ENCODE measurements at regions not wholly inside any gene's neighbourhood (a gene's known extent, or its start where the extent isn't known, plus 50 kb on each side); places are given as distances from the start of the nearest gene placed in this dataset.

DNA sequence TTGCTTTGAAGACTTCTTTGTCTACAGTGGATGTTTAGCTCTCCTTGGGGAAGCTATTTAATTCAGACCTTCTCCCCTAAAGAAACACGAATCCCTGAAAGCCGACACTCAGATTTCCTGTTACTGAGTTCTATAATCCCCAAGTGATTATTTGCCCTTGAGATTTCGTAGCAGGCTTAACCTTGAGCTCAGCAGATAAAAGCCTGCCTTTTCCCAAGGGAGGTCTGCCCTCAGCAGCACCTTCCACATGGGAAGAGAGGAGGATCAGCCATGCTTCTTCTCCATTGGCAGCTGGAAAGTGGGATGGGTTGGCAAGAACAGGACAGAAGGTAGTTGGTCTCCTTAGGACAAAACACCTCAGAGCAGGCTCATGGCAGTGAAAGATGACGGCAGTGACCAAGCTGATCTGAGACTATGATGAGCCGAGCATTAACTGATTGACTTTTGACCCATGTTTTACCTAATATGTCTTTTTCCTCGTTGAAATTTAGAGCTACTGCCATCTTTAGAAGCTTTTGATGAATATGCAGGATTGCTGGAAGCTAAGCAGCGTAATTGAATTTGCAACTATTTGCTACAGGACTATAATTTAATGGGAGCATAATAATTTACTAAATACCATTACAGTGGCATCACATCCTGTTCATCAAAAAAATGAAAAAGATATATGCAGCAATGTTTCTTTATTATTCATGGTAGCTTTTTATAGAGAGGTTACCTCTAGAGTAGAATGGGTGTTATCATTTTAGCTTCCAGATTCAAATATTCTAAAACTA, 511.1 kb upstream of the ID2 start:
- TF ChIP-seq ZNF274 (IDR thresholded peaks at IDR 0.05; ENCODE audit: low read depth, low read length): no peak
- TF ChIP-seq YY1 (IDR thresholded peaks at IDR 0.05; ENCODE audit: insufficient read depth, insufficient read length): no peak
- TF ChIP-seq SUZ12 (IDR thresholded peaks at IDR 0.05; ENCODE audit: extremely low read depth, insufficient read depth, insufficient read length): no peak

All from NT2/D1 (cell line).